HL-60/S4 treated with phorbol 12-myristate 13-acetate at 8.2 ng/mL for 4 days and 3 days (cell line): ENCODE measurements at regions not wholly inside any gene's neighbourhood (a gene's known extent, or its start where the extent isn't known, plus 50 kb on each side); places are given as distances from the start of the nearest gene placed in this dataset.

Experiments used
- in situ Hi-C: fragments of 300-500 bp; cut with MboI; formaldehyde crosslinking; loops from 2 replicates; pipeline ENCODE4 v1.15.0; 2022; ENCODE audit warnings: low sequenced_read_pairs

DNA sequence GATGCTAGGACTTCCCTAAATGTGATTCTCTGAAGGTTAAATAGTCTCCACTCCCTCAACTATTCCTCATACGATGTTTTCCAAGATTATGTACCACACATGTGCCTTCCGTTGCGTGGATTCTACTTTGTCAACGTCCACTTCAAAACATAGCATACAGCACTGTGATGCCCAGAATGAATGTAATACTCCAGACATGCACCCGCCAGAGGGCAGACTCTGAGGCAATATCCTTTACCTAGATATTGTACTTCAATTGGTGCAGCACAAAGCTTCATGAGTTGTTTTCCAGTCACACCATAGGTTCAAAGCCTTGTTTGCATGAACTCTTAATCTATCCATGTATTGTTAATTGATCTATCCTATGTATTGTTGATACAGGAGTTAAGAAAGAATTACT, 201.0 kb upstream of the NABP1 start:
- in situ Hi-C loops = no loop called here

- in situ Hi-C loops = no loop called here
Observed at GRCh38 chr2:191478799-191479679, 198.9 kb upstream of the NABP1 start.

DNA sequence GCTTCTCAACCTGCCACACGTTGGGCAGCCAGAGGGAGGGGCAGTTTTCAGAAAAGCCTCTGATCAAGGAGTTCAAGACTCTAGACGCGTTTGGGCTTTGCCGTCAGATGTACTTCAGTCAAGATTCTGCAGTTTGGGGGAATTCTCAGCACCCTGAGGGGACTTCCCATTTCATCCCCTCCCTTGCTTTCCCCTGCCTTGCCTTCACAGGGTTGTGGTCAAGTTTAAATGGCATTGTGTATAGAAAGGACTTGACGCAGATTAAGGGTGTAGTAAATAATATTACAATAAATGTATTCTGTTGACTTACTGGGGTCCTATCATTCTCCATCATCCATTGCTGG, 198.3 kb upstream of the NABP1 start:
- in situ Hi-C loops = no loop called here

GRCh38 chr2:191481305-191482070, 196.4 kb upstream of the NABP1 start:
- in situ Hi-C loops = no loop called here

DNA sequence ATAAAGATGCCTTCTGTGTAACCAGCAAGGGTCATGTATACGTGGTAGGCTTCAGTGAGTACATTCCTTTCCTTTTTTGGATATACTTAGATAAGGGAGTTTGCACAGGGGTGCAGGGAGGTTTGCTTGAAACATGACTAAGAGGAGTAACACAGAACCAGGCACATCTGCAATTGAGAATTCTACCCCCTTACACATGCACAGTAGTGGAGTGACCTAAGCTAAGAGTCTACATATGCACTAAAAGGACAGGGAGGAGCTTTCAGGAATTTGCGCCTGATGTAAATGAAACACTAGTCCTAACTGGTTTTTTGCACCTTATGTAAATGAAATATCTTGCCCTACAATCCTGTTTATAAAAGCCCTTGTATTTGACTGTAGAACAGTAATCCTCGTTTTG, 194.8 kb upstream of the NABP1 start:
- in situ Hi-C loops = no loop called here

GRCh38 chr2:191486584-191487320, 191.2 kb upstream of the NABP1 start:
- in situ Hi-C loops = no loop called here

GRCh38 chr2:191488135-191488534, 189.8 kb upstream of the NABP1 start:
- in situ Hi-C loops = no loop called here

DNA sequence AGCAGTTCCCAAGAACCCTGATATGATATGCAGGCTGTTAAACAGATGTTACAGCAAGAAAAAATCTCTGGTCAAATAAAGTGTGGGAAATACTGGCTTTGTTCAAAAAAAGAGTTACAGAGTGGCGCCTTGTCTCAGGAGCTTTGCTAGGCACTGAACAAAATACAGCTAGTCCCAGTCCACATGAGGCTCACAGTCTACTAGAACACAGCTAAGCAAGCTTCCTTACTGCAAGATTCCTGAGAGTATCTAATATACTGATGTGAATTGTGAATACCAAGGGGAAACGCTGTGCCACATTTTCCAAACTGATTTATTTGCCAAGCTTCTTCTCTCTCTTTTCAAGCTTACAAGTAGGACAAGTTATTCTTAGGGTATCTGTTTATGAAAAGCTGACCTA, 188.8 kb upstream of the NABP1 start:
- in situ Hi-C loops = no loop called here

DNA sequence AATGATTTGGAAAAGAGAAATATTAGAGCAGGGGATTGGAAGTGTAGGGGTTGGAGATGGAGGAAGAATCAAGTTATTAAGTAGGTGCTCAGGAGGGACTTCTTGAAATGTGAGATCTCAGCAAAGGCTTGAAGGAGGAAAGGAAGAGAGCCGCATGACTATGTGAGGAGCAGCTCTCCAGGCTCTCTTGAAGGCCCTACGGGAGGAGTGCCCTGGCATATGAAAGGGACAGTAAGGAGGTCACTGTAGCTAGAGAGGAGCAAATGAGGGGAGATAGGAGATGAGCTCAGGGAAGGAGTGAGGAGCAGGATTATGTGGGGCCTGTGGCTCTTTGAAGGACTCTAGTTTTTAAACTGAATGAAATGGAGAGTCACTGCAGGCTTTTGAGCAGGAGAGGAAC, 181.1 kb upstream of the NABP1 start:
- in situ Hi-C loops = no loop called here

GRCh38 chr2:191497822-191498221, 180.1 kb upstream of the NABP1 start:
- in situ Hi-C loops = no loop called here

DNA sequence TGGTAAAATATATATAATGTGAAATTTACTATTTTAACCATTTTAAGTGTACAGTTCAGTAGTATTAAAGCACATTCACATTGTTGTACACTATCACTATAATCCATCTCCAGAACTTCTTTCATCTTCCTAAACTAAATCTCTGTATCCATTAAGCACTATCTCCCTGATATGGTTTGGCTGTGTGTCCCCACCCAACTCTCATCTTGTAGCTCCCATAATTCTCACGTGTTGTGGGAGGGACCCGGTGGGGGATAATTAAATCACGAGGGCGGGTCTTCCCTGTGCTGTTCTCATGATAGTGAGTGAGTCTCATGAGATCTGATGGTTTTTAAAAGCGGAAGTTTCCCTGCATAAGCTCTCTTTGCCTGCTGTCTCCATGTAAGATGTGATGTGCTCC, 178.9 kb upstream of the NABP1 start:
- in situ Hi-C loops = no loop called here

- in situ Hi-C loops = loop anchor here (25.0 kb wide), 1 partner anchor 438 kb away; no protein-coding TSS in a partner anchor
Observed at GRCh38 chr2:191499874-191500565, 177.9 kb upstream of the NABP1 start.

GRCh38 chr2:191500566-191500883, 177.4 kb upstream of the NABP1 start:
- in situ Hi-C loops = loop anchor here (25.0 kb wide), 1 partner anchor 438 kb away; no protein-coding TSS in a partner anchor

DNA sequence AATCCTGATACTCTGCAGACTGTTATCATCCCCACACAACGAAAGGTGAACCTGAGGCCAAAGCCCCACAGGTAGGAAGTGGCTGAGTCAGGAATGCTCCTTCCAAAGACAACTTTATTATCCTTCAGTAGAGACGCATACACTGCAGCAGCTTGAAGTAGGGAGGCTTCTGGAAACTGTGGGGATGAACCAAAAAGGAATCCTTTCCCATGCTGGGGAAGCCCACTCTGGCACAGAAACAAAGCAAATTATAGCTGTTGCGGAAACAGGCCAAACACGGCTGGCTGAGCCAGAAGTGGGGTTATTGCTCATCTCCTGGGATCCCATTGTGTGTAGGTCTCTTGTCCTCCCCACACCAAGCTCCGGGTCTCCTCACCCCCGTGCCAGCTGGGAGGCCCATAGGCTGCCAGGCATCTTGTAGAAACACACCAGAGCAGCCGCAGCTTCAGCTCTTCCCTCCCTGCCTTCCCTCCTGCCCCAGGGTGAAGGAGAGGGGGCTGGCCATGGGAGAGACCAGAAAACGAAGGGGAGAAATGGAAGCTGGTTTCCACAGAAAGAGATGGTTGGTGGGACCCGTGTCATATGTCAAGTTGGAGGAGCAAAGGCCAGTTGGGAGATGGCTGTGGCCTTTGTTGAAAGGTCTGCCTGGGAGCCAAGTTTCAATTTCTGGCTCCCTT, 176.9 kb upstream of the NABP1 start:
- in situ Hi-C loops = loop anchor here (25.0 kb wide), 1 partner anchor 439 kb away; no protein-coding TSS in a partner anchor

DNA sequence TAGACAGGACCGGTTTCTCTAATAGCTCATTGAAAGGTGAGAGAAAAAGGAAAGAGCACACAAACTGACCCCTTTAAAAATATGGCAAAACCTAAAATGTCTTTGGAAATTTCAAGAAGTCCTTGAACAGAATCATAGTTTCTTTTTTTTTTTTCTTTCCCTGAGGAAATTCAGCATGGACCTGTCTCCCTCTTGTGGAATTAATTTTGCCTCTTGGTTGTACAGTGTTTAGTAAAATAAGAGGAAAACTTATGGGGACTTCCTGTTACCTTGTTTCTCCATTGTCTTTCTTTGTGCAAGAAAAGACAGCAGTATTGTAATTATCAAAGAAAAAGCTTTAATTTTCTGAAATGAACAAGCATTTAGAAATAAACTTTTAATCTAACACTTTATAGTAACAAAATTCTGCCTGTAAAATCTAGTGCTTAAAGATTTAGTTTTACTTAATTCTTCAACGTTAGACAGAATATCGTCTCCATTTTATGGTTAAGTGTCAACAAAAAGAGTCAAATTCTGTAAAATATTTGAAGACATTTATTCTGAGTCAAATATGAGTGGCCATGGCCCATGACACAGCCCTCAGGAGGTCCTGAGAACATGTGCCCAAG, 176.3 kb upstream of the NABP1 start:
- in situ Hi-C loops = loop anchor here (25.0 kb wide), 1 partner anchor 439 kb away; no protein-coding TSS in a partner anchor

DNA sequence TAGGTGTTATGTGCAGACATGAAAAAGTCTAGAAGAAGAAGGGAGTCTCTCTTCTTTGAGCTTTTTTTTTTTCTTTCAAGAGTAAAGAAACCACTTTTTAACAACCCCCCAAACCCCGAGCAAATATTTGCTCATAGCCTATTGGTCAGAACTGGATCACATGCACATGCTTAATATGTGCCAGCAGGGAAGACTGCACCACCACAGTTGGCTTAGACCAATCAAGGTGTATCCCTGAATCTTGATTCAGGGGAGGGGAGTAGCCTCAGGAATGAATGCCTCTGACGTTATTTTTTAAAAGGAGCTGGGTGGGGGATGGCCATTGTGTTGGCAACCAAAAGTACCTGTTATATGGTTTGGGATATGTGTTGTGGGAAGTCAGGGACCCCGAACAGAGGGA, 171.4 kb upstream of the NABP1 start:
- in situ Hi-C loops = loop anchor here (25.0 kb wide), 1 partner anchor 444 kb away; no protein-coding TSS in a partner anchor

DNA sequence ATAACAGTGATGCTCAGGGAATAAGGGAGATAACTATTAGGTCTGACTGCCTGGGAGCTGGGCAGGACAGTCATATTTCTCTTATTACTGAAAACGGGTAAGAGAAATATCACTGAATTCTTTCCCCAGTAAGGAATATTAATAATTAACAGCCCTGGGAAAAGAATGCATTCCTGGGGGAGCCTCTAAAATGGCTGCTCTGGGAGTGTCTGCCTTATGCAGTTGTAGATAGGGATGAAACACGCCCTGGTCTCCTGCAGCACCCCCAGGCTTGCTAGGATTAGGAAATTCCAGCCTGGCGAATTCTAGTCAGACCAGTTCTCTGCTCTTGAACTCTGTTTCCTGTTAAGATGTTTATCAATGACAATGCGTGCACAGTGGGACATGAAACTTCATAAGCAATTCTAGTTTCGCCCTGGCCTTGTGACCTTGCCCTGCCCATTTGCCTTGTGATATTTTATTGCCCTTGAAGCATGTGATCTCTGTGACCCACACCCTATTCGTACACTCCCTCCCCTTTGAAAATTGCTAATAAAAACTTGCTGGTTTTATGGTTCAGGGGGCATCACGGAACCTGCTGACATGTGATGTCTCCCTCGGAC, 170.6 kb upstream of the NABP1 start:
- in situ Hi-C loops = loop anchor here (25.0 kb wide), 1 partner anchor 445 kb away; no protein-coding TSS in a partner anchor

DNA sequence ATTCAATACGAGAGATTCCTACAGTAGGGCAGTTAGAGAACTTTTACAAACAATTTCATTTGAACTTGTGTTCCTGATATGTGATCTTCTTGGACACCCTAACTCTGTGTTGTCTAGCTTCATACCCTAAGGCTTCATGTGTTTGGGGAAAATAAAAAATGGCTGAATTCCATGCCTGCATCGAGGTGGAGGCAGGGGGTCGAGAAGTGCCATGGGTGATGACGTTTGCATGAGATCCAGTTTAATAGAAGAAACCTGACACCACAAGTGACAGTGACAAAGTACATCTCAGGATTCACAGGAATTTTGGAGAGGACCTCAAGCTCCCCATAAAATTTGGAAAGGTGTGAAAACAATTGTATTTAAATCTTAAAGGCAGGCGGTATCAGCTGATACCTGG, 169.2 kb upstream of the NABP1 start:
- in situ Hi-C loops = loop anchor here (25.0 kb wide), 1 partner anchor 446 kb away; no protein-coding TSS in a partner anchor

- in situ Hi-C loops = loop anchor here (25.0 kb wide), 1 partner anchor 450 kb away; no protein-coding TSS in a partner anchor
Observed at GRCh38 chr2:191512216-191512835, 165.6 kb upstream of the NABP1 start.
